Endothelial cell of hepatic sinusoid (primary cell): ENCODE measurements at regions not wholly inside any gene's neighbourhood (a gene's known extent, or its start where the extent isn't known, plus 50 kb on each side); places are given as distances from the start of the nearest gene placed in this dataset.

Experiments used
- in situ Hi-C: cut with HindIII; loops from 2 replicates; pipeline ENCODE4 v1.10.0; 2017; ENCODE audit warnings: low sequenced_read_pairs

- in situ Hi-C loops = no loop called here
Measured at GRCh38 chr16:54585094-54585997, 298.8 kb upstream of the IRX3 start.

DNA sequence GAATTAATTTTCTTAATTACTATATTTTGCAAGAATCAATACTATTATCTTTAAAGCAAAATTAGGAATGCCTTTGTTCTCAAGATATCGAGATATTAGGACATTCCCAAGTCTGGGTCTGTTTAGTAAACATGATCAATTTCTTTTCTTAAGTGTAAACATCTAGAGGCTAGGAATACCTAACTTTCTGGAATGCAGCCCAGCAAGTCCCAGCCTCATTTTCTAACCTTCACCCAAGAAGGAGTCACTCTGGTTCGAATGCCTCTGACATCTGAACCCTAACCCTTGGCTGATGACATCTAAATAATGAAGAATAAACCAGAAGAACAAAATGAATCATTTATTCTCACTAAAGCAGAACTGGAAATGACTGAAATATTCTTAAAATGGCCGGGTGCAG lies 297.5 kb upstream of the IRX3 start:
- in situ Hi-C loops = no loop called here

DNA sequence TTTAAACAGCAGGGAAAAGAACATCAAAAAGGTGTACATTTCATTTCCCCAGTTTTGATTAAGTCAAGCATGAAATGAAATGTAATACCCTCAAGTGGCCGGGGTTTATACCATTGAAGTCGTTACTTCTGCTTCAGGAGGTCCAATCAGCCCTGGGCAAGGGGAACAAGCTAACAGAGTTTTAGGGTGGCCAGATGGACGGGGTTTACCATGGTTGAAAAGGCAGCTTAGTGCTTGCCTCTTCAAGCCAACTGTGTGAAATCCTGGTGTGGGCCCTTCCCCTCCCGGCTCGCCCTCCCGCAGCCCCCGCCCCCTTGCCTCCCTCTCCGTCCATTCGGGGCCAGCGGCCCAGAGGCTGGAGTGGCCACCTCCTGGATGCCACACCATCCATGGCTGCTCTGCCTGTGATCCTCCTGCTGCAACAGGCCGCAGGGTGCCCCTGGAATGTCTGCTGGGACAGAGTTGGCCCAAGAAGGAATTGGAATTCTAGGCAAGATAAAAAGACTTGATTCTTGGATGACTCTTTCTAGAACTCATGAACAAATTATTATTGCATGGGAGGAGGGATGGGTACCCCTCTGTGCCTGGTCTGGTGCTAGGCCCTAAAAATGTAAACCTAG lies 296.2 kb upstream of the IRX3 start:
- in situ Hi-C loops = no loop called here

GRCh38 chr16:54579106-54579728 lies 292.6 kb upstream of the IRX3 start:
- in situ Hi-C loops = no loop called here

GRCh38 chr16:54577651-54578128 lies 291.1 kb upstream of the IRX3 start:
- in situ Hi-C loops = no loop called here

DNA sequence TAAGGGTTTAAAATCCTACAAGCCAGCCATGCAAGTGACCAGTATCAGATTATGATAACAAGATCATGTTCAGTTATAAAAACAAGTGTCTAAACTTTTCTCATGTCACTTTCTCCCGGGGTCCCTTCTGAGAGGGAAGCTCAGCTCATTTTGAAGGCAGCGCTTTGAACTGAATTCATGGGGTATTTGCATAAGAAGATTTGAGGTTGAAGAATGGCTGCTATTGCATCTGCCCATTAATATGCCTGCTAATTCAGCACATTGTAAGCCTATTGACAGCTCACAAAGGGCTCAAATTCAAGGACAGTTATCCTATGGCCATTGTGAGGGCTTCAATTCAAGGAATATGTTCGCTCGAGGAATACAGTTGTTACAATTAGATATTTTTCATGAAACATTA lies 290.2 kb upstream of the IRX3 start:
- in situ Hi-C loops = no loop called here

DNA sequence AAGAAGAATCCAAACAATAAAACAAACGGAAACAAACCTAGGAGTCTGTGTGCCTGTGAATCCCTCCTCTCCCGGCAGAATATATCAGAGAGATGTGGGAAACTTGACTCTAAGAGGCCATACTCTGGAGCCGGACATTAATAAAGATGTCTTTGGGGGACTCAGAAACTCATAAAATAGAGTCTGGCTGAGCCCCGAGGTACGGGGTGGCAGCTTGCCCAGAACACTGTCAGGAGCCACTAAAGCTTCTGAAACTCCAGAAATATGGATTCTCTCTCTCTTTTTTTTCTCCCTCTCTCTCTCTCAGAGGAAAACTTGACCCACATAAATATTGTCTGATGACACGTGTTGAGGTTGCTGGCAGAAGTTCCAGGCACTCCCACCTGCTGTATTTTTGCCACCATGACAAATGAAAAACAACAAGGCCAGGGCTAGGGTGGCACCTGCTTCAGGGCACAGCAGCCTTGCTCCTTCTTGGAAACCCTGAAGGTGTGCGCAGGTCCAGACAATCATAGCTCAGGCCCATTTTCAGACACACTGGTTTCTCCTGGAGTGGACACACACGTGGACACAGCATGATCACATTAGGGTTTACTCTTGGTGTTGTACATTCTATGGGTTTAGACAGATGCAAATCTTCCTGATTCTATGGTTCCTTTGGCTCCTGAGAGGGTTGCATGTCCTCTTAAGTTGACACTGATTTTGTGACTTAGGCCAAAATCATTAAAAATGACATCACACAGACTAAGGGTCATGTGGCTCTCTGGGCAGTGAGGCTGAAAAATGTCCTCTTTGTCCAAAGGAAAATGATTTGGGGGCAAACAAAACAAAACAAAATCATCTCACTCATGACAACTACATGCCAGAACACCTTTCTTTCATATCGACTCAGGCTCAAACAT lies 282.6 kb upstream of the IRX3 start:
- in situ Hi-C loops = no loop called here

DNA sequence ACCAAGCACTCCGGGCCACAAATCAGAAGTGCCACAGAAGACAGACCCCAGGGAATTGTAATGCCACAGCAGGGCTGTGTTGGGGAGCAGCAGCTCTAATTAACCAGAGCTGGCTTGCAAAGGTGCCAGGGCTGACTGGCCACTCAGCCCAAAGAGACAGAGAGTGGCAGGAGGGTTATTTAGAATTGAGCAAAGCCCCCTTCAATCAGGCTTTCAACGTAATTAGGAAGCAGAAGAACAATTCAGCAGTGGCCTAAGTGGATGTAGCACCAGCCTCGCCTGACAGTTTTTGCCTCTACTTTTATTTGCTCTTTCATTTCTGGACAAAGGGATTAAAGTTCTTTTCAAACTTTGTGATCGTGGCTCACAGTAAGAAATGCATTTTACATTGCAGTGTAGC lies 278.3 kb upstream of the IRX3 start:
- in situ Hi-C loops = no loop called here

DNA sequence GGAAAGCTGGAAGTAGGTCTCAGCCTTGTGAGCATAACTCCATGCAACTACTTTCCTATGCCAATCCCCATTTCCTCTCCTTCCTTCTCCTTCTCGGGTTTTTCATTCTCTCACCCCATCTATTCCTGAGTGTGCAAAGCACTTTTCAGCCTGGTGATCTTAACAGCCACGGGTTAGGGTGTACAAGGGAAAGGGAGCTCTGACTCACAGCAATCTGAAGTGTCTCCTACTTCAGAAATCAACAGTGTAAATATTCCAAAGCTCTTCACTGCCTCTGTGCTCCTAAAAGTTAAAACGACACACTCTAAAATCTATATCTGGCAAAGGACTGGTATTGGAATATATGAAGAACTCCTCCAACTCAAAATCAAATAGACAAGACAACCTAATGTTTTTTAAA lies 268.0 kb upstream of the IRX3 start:
- in situ Hi-C loops = no loop called here

- in situ Hi-C loops = no loop called here
Measured at GRCh38 chr16:54548281-54548680, 261.7 kb upstream of the IRX3 start.

GRCh38 chr16:54547052-54547451 lies 260.5 kb upstream of the IRX3 start:
- in situ Hi-C loops = no loop called here

DNA sequence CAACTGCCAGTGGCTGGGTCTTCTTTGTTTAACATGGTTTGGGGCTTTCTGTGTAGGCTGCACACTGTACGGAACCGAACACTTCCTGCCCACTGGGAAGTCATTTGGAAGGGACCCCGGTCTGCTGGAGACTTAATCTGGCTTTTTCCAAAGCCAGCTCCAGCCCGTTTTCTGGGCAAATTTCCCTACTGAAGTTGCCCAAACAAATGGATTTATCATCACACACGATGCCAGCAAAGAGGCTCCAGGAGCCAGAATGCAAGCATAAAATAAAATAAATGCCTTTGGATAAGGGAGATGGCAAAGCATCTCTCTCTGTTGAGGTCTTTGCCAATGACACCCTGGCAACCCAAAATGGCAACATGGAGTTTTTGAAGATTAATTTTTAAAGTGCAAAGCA lies 259.9 kb upstream of the IRX3 start:
- in situ Hi-C loops = no loop called here

- in situ Hi-C loops = no loop called here
Measured at GRCh38 chr16:54545854-54546511, 259.4 kb upstream of the IRX3 start.

GRCh38 chr16:54544553-54545180 lies 258.1 kb upstream of the IRX3 start:
- in situ Hi-C loops = no loop called here

GRCh38 chr16:54542805-54543505 lies 256.4 kb upstream of the IRX3 start:
- in situ Hi-C loops = no loop called here

DNA sequence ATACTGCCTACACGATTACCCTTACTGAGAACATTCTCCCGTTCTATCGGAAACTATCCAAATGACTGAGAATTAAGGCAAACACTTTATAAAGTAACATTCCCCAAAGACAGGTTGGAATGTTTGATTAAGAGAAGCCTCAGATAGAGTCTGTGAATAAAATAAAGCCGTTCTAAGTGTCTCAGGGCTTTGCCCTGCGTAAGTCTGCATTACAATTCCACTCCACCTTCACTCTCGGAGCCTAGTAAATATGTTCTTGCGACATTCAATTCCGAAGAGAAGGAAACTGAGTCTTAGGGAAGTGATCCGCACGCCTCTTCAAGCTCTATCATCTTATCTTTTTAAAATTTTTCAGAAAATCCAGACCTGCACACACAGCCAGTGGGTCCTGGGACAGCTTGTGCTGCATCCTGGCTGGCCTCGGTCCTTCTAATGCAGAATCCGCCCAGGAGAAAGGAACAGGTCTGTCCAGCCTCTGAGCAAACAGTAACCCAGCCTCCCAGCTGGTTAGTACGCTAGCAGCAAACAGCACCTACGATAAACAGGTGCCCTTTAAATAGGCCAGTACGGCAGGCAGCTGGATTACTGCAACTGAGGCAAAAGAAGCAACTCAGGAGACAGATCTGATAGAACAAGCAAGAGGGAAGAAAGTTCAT lies 254.1 kb upstream of the IRX3 start:
- in situ Hi-C loops = no loop called here

DNA sequence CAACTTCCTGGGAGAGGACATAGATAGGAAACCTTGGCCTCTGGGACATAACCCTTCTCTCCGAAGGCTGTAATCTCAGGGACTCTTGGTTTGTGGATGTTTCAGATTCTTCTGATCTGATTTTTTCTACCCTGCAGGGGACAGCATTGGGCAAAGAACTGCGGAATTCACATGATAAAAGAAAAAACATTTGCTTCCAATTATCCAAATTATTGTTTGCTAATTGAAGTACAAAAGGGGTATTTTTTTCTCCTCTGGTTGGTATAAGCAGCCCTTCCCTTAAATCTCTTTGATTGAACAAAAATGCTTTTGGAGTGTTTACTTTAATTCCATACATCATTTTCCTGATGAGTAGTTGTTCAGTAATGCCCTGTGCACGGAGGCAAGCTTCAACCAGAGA lies 251.7 kb upstream of the IRX3 start:
- in situ Hi-C loops = no loop called here

GRCh38 chr16:54533856-54534490 lies 247.4 kb upstream of the IRX3 start:
- in situ Hi-C loops = no loop called here
